ENCODE measurements at regions not wholly inside any gene's neighbourhood (a gene's known extent, or its start where the extent isn't known, plus 50 kb on each side); places are given as distances from the start of the nearest gene placed in this dataset.

- Histone ChIP-seq H2AFZ (ENCODE audit: low read depth, low read length) (no peak overlapping the region), H3K27me3 (ENCODE audit: control insufficient read depth in 2 of 2, insufficient read depth in 2 of 2, low read length in 2 of 2) (peaks cover 6 to 41% of the 10 kb centered on the region in 2 experiments; a peak in 4 of 5 replicates), H4K20me1 (replicated peaks; ENCODE audit: control insufficient read depth, insufficient read depth, low read length) (peaks cover 9% of the 10 kb centered on the region; the same call in 1 of the 2 replicates), H3K79me2 (ENCODE audit: control insufficient read depth, insufficient read depth, low read length) (no peaks in the 10 kb centered on the region), H3K9me3 (replicated peaks; ENCODE audit: control insufficient read depth, insufficient read depth, low read depth, low read length) (no peaks in the 10 kb centered on the region), H3K9me1 (ENCODE audit: control insufficient read depth, insufficient read depth, low read length) (no peaks in the 10 kb centered on the region), H3K27ac (ENCODE audit: extremely low read depth, low read depth, low read length) (no peak overlapping the region), H3K9ac (ENCODE audit: insufficient read depth in 1 of 2, low read depth in 2 of 2, low read length in 2 of 2) (no peak overlapping the region), H3K4me1 (replicated peaks in 1 of 2; ENCODE audit: control insufficient read depth in 2 of 2, insufficient read depth in 2 of 2, low read length in 2 of 2) (no peaks in the 10 kb centered on the region), H3K4me2 (ENCODE audit: insufficient read depth, low read length) (no peak overlapping the region), H3K4me3 (no peak overlapping the region), H3K36me3 (ENCODE audit: control insufficient read depth, insufficient read depth, low read length) (no peaks in the 10 kb centered on the region)
- ATAC-seq (no peak), DNase-seq (ENCODE audit: extremely low read depth in 1 of 4, low spot score in 3 of 4) (no peak), FAIRE-seq (no peak)
- in situ Hi-C loops (cut with MboI) (no loop called here), intact Hi-C loops (cut with micrococcal nuclease) (no loop called here)
- CTCF ChIA-PET (ENCODE audit: low intra/inter-chr PET ratio), result no interaction called here
- under 1% methylated on average over 23 of the region's 23 CpGs for WGBS (ENCODE audit: insufficient coverage, low coverage, missing lambda C conversion rate)
- POLR2A ChIA-PET, result interaction anchor here (1.1 kb wide), 1 partner anchor 11 kb away, joined by 4 read pairs; no protein-coding TSS in a partner anchor
- BruUV-seq (replicated peaks), result no TSS peak
- TF ChIP-seq ETV5 (CRISPR knock-in tag; IDR thresholded peaks at IDR 0.05; ENCODE audit: low read depth) (no peak), TFE3 (CRISPR knock-in tag; IDR thresholded peaks at IDR 0.05) (no peak), ZNF41 (CRISPR knock-in tag; conservative IDR thresholded peaks at IDR 0.05) (no peak), MBD1 (CRISPR knock-in tag; IDR thresholded peaks at IDR 0.05) (no peak), GTF2E2 (tag; IDR thresholded peaks at IDR 0.05) (no peak), ZBTB43 (CRISPR knock-in tag; IDR thresholded peaks at IDR 0.05) (no peak), ZNF124 (CRISPR knock-in tag; IDR thresholded peaks at IDR 0.05) (no peak), ZNF175 (CRISPR knock-in tag; IDR thresholded peaks at IDR 0.05; ENCODE audit: low read depth) (no peak), ZKSCAN3 (CRISPR knock-in tag; IDR thresholded peaks at IDR 0.05) (no peak), TFAM (CRISPR knock-in tag; conservative IDR thresholded peaks at IDR 0.05) (no peak), ZNF280B (CRISPR knock-in tag; IDR thresholded peaks at IDR 0.05) (no peak), TCF15 (CRISPR knock-in tag; IDR thresholded peaks at IDR 0.05) (no peak), ZNF134 (CRISPR knock-in tag; conservative IDR thresholded peaks at IDR 0.05) (no peak), HMGN3 (IDR thresholded peaks at IDR 0.05; ENCODE audit: borderline replicate concordance, extremely low read depth, insufficient read length, low read depth, low read length) (no peak)
Observed at GRCh38 chr11:119992171-119993051, 145.5 kb downstream of the TRIM29 start.

Data from K562 (cell line).